GM23338 (cell line): ENCODE measurements at regions not wholly inside any gene's neighbourhood (a gene's known extent, or its start where the extent isn't known, plus 50 kb on each side); places are given as distances from the start of the nearest gene placed in this dataset.
A peak's percentile ranks its signal among the peaks of the same experiment; 100 is the strongest.

Source experiments
- ATAC-seq: fragments of 200-7000 bp; cut with Tn5 transposase; 3 replicates; pipeline ENCODE4 v1.9.1; 2020
- DNase-seq: peaks from one replicate; pipeline ENCODE4 v3.0.0-alpha.2; 2015; ENCODE audit warnings: low spot score
- H2AFZ ChIP-seq: fragments of 200-600 bp; sonication (generic); 2 replicates; pipeline ENCODE4 v1.8.0; 2016; ENCODE audit warnings: antibody characterized with exemption, mild to moderate bottlenecking, moderate library complexity
- H3F3A ChIP-seq: fragments of 200-600 bp; sonication (generic); replicated peaks from 2 replicates; pipeline ENCODE4 v1.8.0; 2017; ENCODE audit warnings: antibody characterized with exemption, mixed run types, low read depth
- H3K27ac ChIP-seq: fragments of 200-600 bp; sonication (generic); 2 replicates; pipeline ENCODE4 v1.6.1; 2016; ENCODE audit warnings: low read depth
- H3K27me3 ChIP-seq: fragments of 200-600 bp; sonication (generic); 2 replicates; pipeline ENCODE4 v1.8.0; 2016; ENCODE audit warnings: mild to moderate bottlenecking, mixed run types, moderate library complexity; ENCODE audit not compliant: insufficient read depth
- H3K36me3 ChIP-seq: fragments of 200-600 bp; sonication (generic); 2 replicates; pipeline ENCODE4 v1.8.0; 2016; ENCODE audit warnings: mild to moderate bottlenecking; ENCODE audit not compliant: insufficient read depth
- H3K4me1 ChIP-seq: fragments of 200-600 bp; sonication (generic); 2 replicates; pipeline ENCODE4 v1.8.0; 2016; ENCODE audit warnings: mild to moderate bottlenecking, moderate library complexity; ENCODE audit not compliant: insufficient read depth
- H3K4me2 ChIP-seq: fragments of 200-600 bp; sonication (generic); 2 replicates; pipeline ENCODE4 v1.7.1; 2017; ENCODE audit warnings: mixed run types
- H3K4me3 ChIP-seq: fragments of 200-600 bp; sonication (generic); 2 replicates; pipeline ENCODE4 v1.6.1; 2016; ENCODE audit warnings: mixed run types
- H3K79me2 ChIP-seq: fragments of 200-600 bp; sonication (generic); replicated peaks from 2 replicates; pipeline ENCODE4 v1.8.0; 2017; ENCODE audit warnings: mild to moderate bottlenecking; ENCODE audit not compliant: insufficient read depth
- H3K9me2 ChIP-seq: fragments of 200-600 bp; sonication (generic); 2 replicates; pipeline ENCODE4 v1.8.0; 2017; ENCODE audit not compliant: insufficient read depth
- H4K20me1 ChIP-seq: fragments of 200-600 bp; sonication (generic); replicated peaks from 2 replicates; pipeline ENCODE4 v1.8.0; 2017; ENCODE audit warnings: mild to moderate bottlenecking; ENCODE audit not compliant: insufficient read depth
- H3K27ac Mint-ChIP-seq: 2 replicates; pipeline ENCODE4 v1.8.0; 2020; ENCODE audit warnings: inconsistent platforms, mild to moderate bottlenecking, moderate library complexity, mixed read lengths
- H3K27me3 Mint-ChIP-seq: 3 replicates; pipeline ENCODE4 v1.8.0; 2022; ENCODE audit warnings: low read depth, mild to moderate bottlenecking, moderate library complexity, mixed read lengths, inconsistent platforms; ENCODE audit not compliant: insufficient read depth, poor library complexity
- H3K36me3 Mint-ChIP-seq: 3 replicates; pipeline ENCODE4 v1.8.0; 2021; ENCODE audit warnings: low read depth, mild to moderate bottlenecking, inconsistent platforms, moderate library complexity, mixed read lengths
- H3K4me1 Mint-ChIP-seq: 3 replicates; pipeline ENCODE4 v1.8.0; 2020; ENCODE audit warnings: mild to moderate bottlenecking, inconsistent platforms, mixed read lengths
- H3K4me3 Mint-ChIP-seq: 3 replicates; pipeline ENCODE4 v1.8.0; 2021; ENCODE audit warnings: moderate library complexity, mild to moderate bottlenecking, inconsistent platforms, mixed read lengths
- H3K9me3 Mint-ChIP-seq: 3 replicates; pipeline ENCODE4 v1.8.0; 2020; ENCODE audit warnings: moderate library complexity, mild to moderate bottlenecking, inconsistent platforms, mixed read lengths
- EZH2phosphoT487 ChIP-seq: fragments of 200-600 bp; sonication (generic); IDR thresholded peaks from one replicate; pipeline ENCODE4 v1.8.1; 2018; ENCODE audit warnings: antibody characterized with exemption; ENCODE audit not compliant: unreplicated experiment
- JUNB ChIP-seq: IDR thresholded peaks from one replicate; pipeline ENCODE4 v1.6.1; 2016; ENCODE audit warnings: antibody characterized with exemption; ENCODE audit not compliant: unreplicated experiment
- NANOG ChIP-seq: IDR thresholded peaks from 2 replicates; pipeline ENCODE4 v1.6.1; 2016; ENCODE audit warnings: antibody characterized with exemption, borderline replicate concordance
- STAT1 ChIP-seq: IDR thresholded peaks from one replicate; pipeline ENCODE4 v1.6.1; 2016; ENCODE audit warnings: antibody characterized with exemption; ENCODE audit not compliant: unreplicated experiment
- ZNF114 ChIP-seq: fragments of 250-450 bp; sonication (Bioruptor Pico); IDR thresholded peaks from 2 replicates; pipeline ENCODE4 v1.5.0; 2020; ENCODE audit warnings: mild to moderate bottlenecking, moderate library complexity
- ZNF331 ChIP-seq: fragments of 250-450 bp; sonication (Bioruptor Pico); IDR thresholded peaks from 2 replicates; pipeline ENCODE4 v1.5.0; 2020; ENCODE audit warnings: low read depth, mild to moderate bottlenecking, moderate library complexity
- TF ChIP-seq, protein P1 (sequence below): IDR thresholded peaks from one replicate; pipeline ENCODE4 v1.6.1; 2018; ENCODE audit warnings: antibody characterized with exemption; ENCODE audit not compliant: unreplicated experiment
- TF ChIP-seq, protein P2 (sequence below): IDR thresholded peaks from 2 replicates; pipeline ENCODE4 v1.6.1; 2016; ENCODE audit warnings: antibody characterized with exemption

GRCh38 chr4:123896446-123897071 is 500.0 kb downstream of the SPRY1 start:
- Histone ChIP-seq H3K4me2 (no peak overlapping the region), H3K79me2 (no peaks in the 10 kb centered on the region), H4K20me1 (no peaks in the 10 kb centered on the region), H2AFZ (no peak overlapping the region), H3K4me1 (peaks cover 8% of the 10 kb centered on the region), H3K27me3 (no peaks in the 10 kb centered on the region), H3K36me3 (no peaks in the 10 kb centered on the region), H3K27ac (no peak overlapping the region), H3F3A (no peaks in the 10 kb centered on the region), H3K4me3 (no peak overlapping the region), H3K9me2 (no peaks in the 10 kb centered on the region; the same call in 1 of the 2 replicates)
- H3K9me3 Mint-ChIP-seq = no peaks in the 10 kb centered on the region
- H3K4me3 Mint-ChIP-seq = no peak overlapping the region
- ATAC-seq (no peak), DNase-seq (no peak)
- peaks cover 12% of the 10 kb centered on the region for H3K4me1 Mint-ChIP-seq
- no peaks in the 10 kb centered on the region for H3K36me3 Mint-ChIP-seq
- no peak for TF ChIP-seq STAT1
- TF ChIP-seq ZNF114 (CRISPR knock-in tag) = no peak
- no peak for TF ChIP-seq EZH2phosphoT487
- TF ChIP-seq, protein P1, sequence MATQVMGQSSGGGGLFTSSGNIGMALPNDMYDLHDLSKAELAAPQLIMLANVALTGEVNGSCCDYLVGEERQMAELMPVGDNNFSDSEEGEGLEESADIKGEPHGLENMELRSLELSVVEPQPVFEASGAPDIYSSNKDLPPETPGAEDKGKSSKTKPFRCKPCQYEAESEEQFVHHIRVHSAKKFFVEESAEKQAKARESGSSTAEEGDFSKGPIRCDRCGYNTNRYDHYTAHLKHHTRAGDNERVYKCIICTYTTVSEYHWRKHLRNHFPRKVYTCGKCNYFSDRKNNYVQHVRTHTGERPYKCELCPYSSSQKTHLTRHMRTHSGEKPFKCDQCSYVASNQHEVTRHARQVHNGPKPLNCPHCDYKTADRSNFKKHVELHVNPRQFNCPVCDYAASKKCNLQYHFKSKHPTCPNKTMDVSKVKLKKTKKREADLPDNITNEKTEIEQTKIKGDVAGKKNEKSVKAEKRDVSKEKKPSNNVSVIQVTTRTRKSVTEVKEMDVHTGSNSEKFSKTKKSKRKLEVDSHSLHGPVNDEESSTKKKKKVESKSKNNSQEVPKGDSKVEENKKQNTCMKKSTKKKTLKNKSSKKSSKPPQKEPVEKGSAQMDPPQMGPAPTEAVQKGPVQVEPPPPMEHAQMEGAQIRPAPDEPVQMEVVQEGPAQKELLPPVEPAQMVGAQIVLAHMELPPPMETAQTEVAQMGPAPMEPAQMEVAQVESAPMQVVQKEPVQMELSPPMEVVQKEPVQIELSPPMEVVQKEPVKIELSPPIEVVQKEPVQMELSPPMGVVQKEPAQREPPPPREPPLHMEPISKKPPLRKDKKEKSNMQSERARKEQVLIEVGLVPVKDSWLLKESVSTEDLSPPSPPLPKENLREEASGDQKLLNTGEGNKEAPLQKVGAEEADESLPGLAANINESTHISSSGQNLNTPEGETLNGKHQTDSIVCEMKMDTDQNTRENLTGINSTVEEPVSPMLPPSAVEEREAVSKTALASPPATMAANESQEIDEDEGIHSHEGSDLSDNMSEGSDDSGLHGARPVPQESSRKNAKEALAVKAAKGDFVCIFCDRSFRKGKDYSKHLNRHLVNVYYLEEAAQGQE = no peak
- no peak for TF ChIP-seq ZNF331 (CRISPR knock-in tag)
- TF ChIP-seq JUNB = no peak
- H3K27ac Mint-ChIP-seq = no peak overlapping the region
- no peaks in the 10 kb centered on the region for H3K27me3 Mint-ChIP-seq

DNA sequence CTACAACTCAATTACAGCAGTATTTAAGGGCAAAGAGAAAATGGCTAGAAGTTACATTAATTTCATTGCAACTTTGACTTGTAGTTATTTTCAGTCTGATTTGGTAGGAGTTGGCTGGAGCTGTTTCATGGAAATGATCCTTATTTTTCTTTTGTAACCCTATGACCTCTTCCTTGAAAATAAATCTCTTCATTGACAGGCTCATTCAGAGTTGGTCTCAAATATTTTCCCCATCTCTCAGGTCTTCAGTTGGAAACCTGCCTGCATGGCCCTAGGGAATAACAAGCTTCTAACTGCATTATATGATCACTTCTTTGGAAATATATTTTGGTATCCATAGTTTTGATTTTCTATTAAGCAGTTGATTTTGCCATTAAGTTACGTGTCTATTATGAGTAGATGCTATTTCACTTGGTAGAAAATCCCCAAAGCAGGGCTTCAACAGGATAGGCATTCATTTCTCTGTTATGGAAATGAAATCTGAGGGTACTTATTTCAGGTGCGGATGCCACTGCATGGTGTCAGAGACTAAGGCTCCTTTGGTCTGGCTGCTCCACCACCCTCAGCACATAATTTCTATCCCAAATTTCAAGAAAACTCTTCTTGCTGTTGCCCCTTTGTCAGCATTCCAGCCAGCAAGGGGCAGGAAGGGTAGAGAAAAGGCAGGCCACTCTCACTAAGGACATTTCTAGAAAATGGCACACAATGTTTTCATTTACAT is 502.5 kb downstream of the SPRY1 start:
- Histone ChIP-seq H3K36me3 (no peaks in the 10 kb centered on the region), H3F3A (no peaks in the 10 kb centered on the region), H3K79me2 (no peaks in the 10 kb centered on the region), H3K27me3 (no peaks in the 10 kb centered on the region), H3K4me3 (no peak overlapping the region), H3K4me2 (0 out of 2 replicates have a peak overlapping the region, but pooled peaks have one; percentile 20), H2AFZ (peak overlapping the region; percentile 56), H3K9me2 (no peaks in the 10 kb centered on the region; the same call in 1 of the 2 replicates), H3K4me1 (peaks cover 8% of the 10 kb centered on the region), H3K27ac (no peak overlapping the region), H4K20me1 (no peaks in the 10 kb centered on the region)
- H3K36me3 Mint-ChIP-seq = peaks cover 5% of the 10 kb centered on the region; the same call in 1 of the 3 replicates
- DNase-seq (peak; percentile 5), ATAC-seq (peak; percentile 36; the same call in 1 of the 3 replicates)
- H3K4me3 Mint-ChIP-seq = no peak overlapping the region
- H3K4me1 Mint-ChIP-seq = peaks cover 12% of the 10 kb centered on the region
- peaks cover 1% of the 10 kb centered on the region for H3K27me3 Mint-ChIP-seq
- peaks cover 2% of the 10 kb centered on the region for H3K9me3 Mint-ChIP-seq
- H3K27ac Mint-ChIP-seq = no peak overlapping the region; the same call in 1 of the 2 replicates
- TF ChIP-seq, protein P2, sequence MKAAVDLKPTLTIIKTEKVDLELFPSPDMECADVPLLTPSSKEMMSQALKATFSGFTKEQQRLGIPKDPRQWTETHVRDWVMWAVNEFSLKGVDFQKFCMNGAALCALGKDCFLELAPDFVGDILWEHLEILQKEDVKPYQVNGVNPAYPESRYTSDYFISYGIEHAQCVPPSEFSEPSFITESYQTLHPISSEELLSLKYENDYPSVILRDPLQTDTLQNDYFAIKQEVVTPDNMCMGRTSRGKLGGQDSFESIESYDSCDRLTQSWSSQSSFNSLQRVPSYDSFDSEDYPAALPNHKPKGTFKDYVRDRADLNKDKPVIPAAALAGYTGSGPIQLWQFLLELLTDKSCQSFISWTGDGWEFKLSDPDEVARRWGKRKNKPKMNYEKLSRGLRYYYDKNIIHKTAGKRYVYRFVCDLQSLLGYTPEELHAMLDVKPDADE = no peak
- TF ChIP-seq NANOG = no peak
- TF ChIP-seq, protein P1 = no peak
- TF ChIP-seq ZNF331 (CRISPR knock-in tag) = no peak
